GM19099 (cell line): ENCODE measurements at regions not wholly inside any gene's neighbourhood (a gene's known extent, or its start where the extent isn't known, plus 50 kb on each side); places are given as distances from the start of the nearest gene placed in this dataset.

ENCODE experiments used
- POLR2A ChIP-seq: IDR thresholded peaks from 3 replicates; pipeline ENCODE4 v1.6.1; 2011; ENCODE audit warnings: low read depth; ENCODE audit not compliant: insufficient read length; ENCODE audit errors: extremely low read depth

GRCh38 chr5:8825139-8825757, 720.6 kb downstream of the SEMA5A start:
- TF ChIP-seq POLR2A = no peak

GRCh38 chr5:8826508-8826907, 719.4 kb downstream of the SEMA5A start:
- TF ChIP-seq POLR2A = no peak

GRCh38 chr5:8827696-8828095, 718.2 kb downstream of the SEMA5A start:
- no peak for TF ChIP-seq POLR2A

- TF ChIP-seq POLR2A = no peak
These were observed 717.1 kb downstream of the SEMA5A start for GRCh38 chr5:8828596-8829322.

GRCh38 chr5:8829323-8830029, 716.4 kb downstream of the SEMA5A start:
- TF ChIP-seq POLR2A = no peak

GRCh38 chr5:8831251-8831650, 714.6 kb downstream of the SEMA5A start:
- no peak for TF ChIP-seq POLR2A

GRCh38 chr5:8831854-8832253, 714.0 kb downstream of the SEMA5A start:
- TF ChIP-seq POLR2A = no peak

- TF ChIP-seq POLR2A = no peak
These were observed 706.4 kb downstream of the SEMA5A start for GRCh38 chr5:8839361-8840055.

GRCh38 chr5:8840237-8840636, 705.6 kb downstream of the SEMA5A start:
- no peak for TF ChIP-seq POLR2A

GRCh38 chr5:8842971-8843551, 702.8 kb downstream of the SEMA5A start:
- no peak for TF ChIP-seq POLR2A

GRCh38 chr5:8843771-8844170, 702.1 kb downstream of the SEMA5A start:
- no peak for TF ChIP-seq POLR2A

GRCh38 chr5:8844206-8844605, 701.7 kb downstream of the SEMA5A start:
- no peak for TF ChIP-seq POLR2A

- no peak for TF ChIP-seq POLR2A
These were observed 701.0 kb downstream of the SEMA5A start for GRCh38 chr5:8844847-8845246.

GRCh38 chr5:8845296-8845695, 700.6 kb downstream of the SEMA5A start:
- no peak for TF ChIP-seq POLR2A

- no peak for TF ChIP-seq POLR2A
These were observed 697.5 kb downstream of the SEMA5A start for GRCh38 chr5:8848366-8848765.

- no peak for TF ChIP-seq POLR2A
These were observed 696.8 kb downstream of the SEMA5A start for GRCh38 chr5:8848997-8849594.
